GM23338 (cell line): ENCODE measurements at regions not wholly inside any gene's neighbourhood (a gene's known extent, or its start where the extent isn't known, plus 50 kb on each side); places are given as distances from the start of the nearest gene placed in this dataset.

Source experiments
- ATAC-seq: fragments of 200-7000 bp; cut with Tn5 transposase; 3 replicates; pipeline ENCODE4 v1.9.1; 2020
- DNase-seq: peaks from one replicate; pipeline ENCODE4 v3.0.0-alpha.2; 2015; ENCODE audit warnings: low spot score
- H2AFZ ChIP-seq: fragments of 200-600 bp; sonication (generic); 2 replicates; pipeline ENCODE4 v1.8.0; 2016; ENCODE audit warnings: antibody characterized with exemption, mild to moderate bottlenecking, moderate library complexity
- H3F3A ChIP-seq: fragments of 200-600 bp; sonication (generic); replicated peaks from 2 replicates; pipeline ENCODE4 v1.8.0; 2017; ENCODE audit warnings: antibody characterized with exemption, mixed run types, low read depth
- H3K27ac ChIP-seq: fragments of 200-600 bp; sonication (generic); 2 replicates; pipeline ENCODE4 v1.6.1; 2016; ENCODE audit warnings: low read depth
- H3K27me3 ChIP-seq: fragments of 200-600 bp; sonication (generic); 2 replicates; pipeline ENCODE4 v1.8.0; 2016; ENCODE audit warnings: mild to moderate bottlenecking, mixed run types, moderate library complexity; ENCODE audit not compliant: insufficient read depth
- H3K36me3 ChIP-seq: fragments of 200-600 bp; sonication (generic); 2 replicates; pipeline ENCODE4 v1.8.0; 2016; ENCODE audit warnings: mild to moderate bottlenecking; ENCODE audit not compliant: insufficient read depth
- H3K4me1 ChIP-seq: fragments of 200-600 bp; sonication (generic); 2 replicates; pipeline ENCODE4 v1.8.0; 2016; ENCODE audit warnings: mild to moderate bottlenecking, moderate library complexity; ENCODE audit not compliant: insufficient read depth
- H3K4me2 ChIP-seq: fragments of 200-600 bp; sonication (generic); 2 replicates; pipeline ENCODE4 v1.7.1; 2017; ENCODE audit warnings: mixed run types
- H3K4me3 ChIP-seq: fragments of 200-600 bp; sonication (generic); 2 replicates; pipeline ENCODE4 v1.6.1; 2016; ENCODE audit warnings: mixed run types
- H3K79me2 ChIP-seq: fragments of 200-600 bp; sonication (generic); replicated peaks from 2 replicates; pipeline ENCODE4 v1.8.0; 2017; ENCODE audit warnings: mild to moderate bottlenecking; ENCODE audit not compliant: insufficient read depth
- H3K9me2 ChIP-seq: fragments of 200-600 bp; sonication (generic); 2 replicates; pipeline ENCODE4 v1.8.0; 2017; ENCODE audit not compliant: insufficient read depth
- H4K20me1 ChIP-seq: fragments of 200-600 bp; sonication (generic); replicated peaks from 2 replicates; pipeline ENCODE4 v1.8.0; 2017; ENCODE audit warnings: mild to moderate bottlenecking; ENCODE audit not compliant: insufficient read depth
- H3K27ac Mint-ChIP-seq: 2 replicates; pipeline ENCODE4 v1.8.0; 2020; ENCODE audit warnings: inconsistent platforms, mild to moderate bottlenecking, moderate library complexity, mixed read lengths
- H3K27me3 Mint-ChIP-seq: 3 replicates; pipeline ENCODE4 v1.8.0; 2022; ENCODE audit warnings: low read depth, mild to moderate bottlenecking, moderate library complexity, mixed read lengths, inconsistent platforms; ENCODE audit not compliant: insufficient read depth, poor library complexity
- H3K36me3 Mint-ChIP-seq: 3 replicates; pipeline ENCODE4 v1.8.0; 2021; ENCODE audit warnings: low read depth, mild to moderate bottlenecking, inconsistent platforms, moderate library complexity, mixed read lengths
- H3K4me1 Mint-ChIP-seq: 3 replicates; pipeline ENCODE4 v1.8.0; 2020; ENCODE audit warnings: mild to moderate bottlenecking, inconsistent platforms, mixed read lengths
- H3K4me3 Mint-ChIP-seq: 3 replicates; pipeline ENCODE4 v1.8.0; 2021; ENCODE audit warnings: moderate library complexity, mild to moderate bottlenecking, inconsistent platforms, mixed read lengths
- H3K9me3 Mint-ChIP-seq: 3 replicates; pipeline ENCODE4 v1.8.0; 2020; ENCODE audit warnings: moderate library complexity, mild to moderate bottlenecking, inconsistent platforms, mixed read lengths
- CREB1 ChIP-seq: fragments of 250-450 bp; sonication (Bioruptor Pico); IDR thresholded peaks from 2 replicates; pipeline ENCODE4 v1.5.0; 2020; ENCODE audit warnings: low read depth, mild to moderate bottlenecking, moderate library complexity
- EZH2 ChIP-seq: fragments of 200-600 bp; sonication (generic); IDR thresholded peaks from one replicate; pipeline ENCODE4 v1.8.0; 2017; ENCODE audit warnings: antibody characterized with exemption, mild to moderate bottlenecking, low read depth; ENCODE audit not compliant: unreplicated experiment
- EZH2phosphoT487 ChIP-seq: fragments of 200-600 bp; sonication (generic); IDR thresholded peaks from one replicate; pipeline ENCODE4 v1.8.1; 2018; ENCODE audit warnings: antibody characterized with exemption; ENCODE audit not compliant: unreplicated experiment
- NANOG ChIP-seq: IDR thresholded peaks from 2 replicates; pipeline ENCODE4 v1.6.1; 2016; ENCODE audit warnings: antibody characterized with exemption, borderline replicate concordance
- POLR2AphosphoS5 ChIP-seq: IDR thresholded peaks from 2 replicates; pipeline ENCODE4 v1.6.1; 2016; ENCODE audit warnings: antibody characterized with exemption, low read depth
- ZNF114 ChIP-seq: fragments of 250-450 bp; sonication (Bioruptor Pico); IDR thresholded peaks from 2 replicates; pipeline ENCODE4 v1.5.0; 2020; ENCODE audit warnings: mild to moderate bottlenecking, moderate library complexity
- ZNF331 ChIP-seq: fragments of 250-450 bp; sonication (Bioruptor Pico); IDR thresholded peaks from 2 replicates; pipeline ENCODE4 v1.5.0; 2020; ENCODE audit warnings: low read depth, mild to moderate bottlenecking, moderate library complexity
- ZNF462 ChIP-seq: fragments of 250-450 bp; sonication (Bioruptor Pico); IDR thresholded peaks from 2 replicates; pipeline ENCODE4 v1.5.0; 2020; ENCODE audit warnings: mild to moderate bottlenecking, moderate library complexity

- Histone ChIP-seq H3K4me2 (peak overlapping the region; percentile 29; the same call in 1 of the 2 replicates), H3K4me3 (no peak overlapping the region), H3K4me1 (peaks cover 32% of the 10 kb centered on the region), H3K79me2 (no peaks in the 10 kb centered on the region), H3K36me3 (no peaks in the 10 kb centered on the region), H3K27me3 (no peaks in the 10 kb centered on the region), H2AFZ (no peak overlapping the region), H4K20me1 (no peaks in the 10 kb centered on the region), H3K27ac (peak overlapping the region; percentile 29; the same call in 1 of the 2 replicates), H3K9me2 (no peaks in the 10 kb centered on the region), H3F3A (no peaks in the 10 kb centered on the region)
- H3K27me3 Mint-ChIP-seq = peaks cover 5% of the 10 kb centered on the region
- no peak for TF ChIP-seq EZH2
- TF ChIP-seq CREB1 (CRISPR knock-in tag) = 0 out of 2 replicates have a peak, but pooled peaks have one; percentile 22
- no peak for TF ChIP-seq ZNF331 (CRISPR knock-in tag)
- TF ChIP-seq ZNF462 (CRISPR knock-in tag) = peak; percentile 90; the same call in 1 of the 2 replicates
- ATAC-seq = peak; percentile 68
- peak overlapping the region; percentile 74; the same call in 1 of the 2 replicates for H3K27ac Mint-ChIP-seq
- DNase-seq = peak; percentile 28
- H3K36me3 Mint-ChIP-seq = peaks cover 24% of the 10 kb centered on the region
- H3K9me3 Mint-ChIP-seq = peaks cover 28% of the 10 kb centered on the region
- H3K4me3 Mint-ChIP-seq = no peak overlapping the region
- H3K4me1 Mint-ChIP-seq = peaks cover 25% of the 10 kb centered on the region
Observed at GRCh38 chr13:56396318-56396717, 744.4 kb upstream of the PRR20A start.

- Histone ChIP-seq H3K27ac (no peak overlapping the region), H3K27me3 (no peaks in the 10 kb centered on the region), H3K9me2 (no peaks in the 10 kb centered on the region), H3K4me2 (no peak overlapping the region), H2AFZ (no peak overlapping the region), H4K20me1 (no peaks in the 10 kb centered on the region), H3F3A (no peaks in the 10 kb centered on the region), H3K4me3 (no peak overlapping the region), H3K79me2 (no peaks in the 10 kb centered on the region), H3K36me3 (no peaks in the 10 kb centered on the region), H3K4me1 (peaks cover 10% of the 10 kb centered on the region; the same call in 1 of the 2 replicates)
- H3K4me3 Mint-ChIP-seq = no peak overlapping the region
- no peak overlapping the region for H3K27ac Mint-ChIP-seq
- no peak; the same call in 2 of the 3 replicates for ATAC-seq
- H3K27me3 Mint-ChIP-seq = peaks cover 6% of the 10 kb centered on the region
- H3K4me1 Mint-ChIP-seq = peaks cover 7% of the 10 kb centered on the region; the same call in 2 of the 3 replicates
- no peak for DNase-seq
- no peaks in the 10 kb centered on the region for H3K36me3 Mint-ChIP-seq
- H3K9me3 Mint-ChIP-seq = no peaks in the 10 kb centered on the region; the same call in 2 of the 3 replicates
- TF ChIP-seq EZH2phosphoT487 = no peak
- TF ChIP-seq ZNF114 = no peak
- TF ChIP-seq EZH2 = no peak
- no peak for TF ChIP-seq ZNF331 (CRISPR knock-in tag)
- no peak for TF ChIP-seq NANOG
- no peak for TF ChIP-seq POLR2AphosphoS5
Observed at GRCh38 chr13:56400774-56401173, 739.9 kb upstream of the PRR20A start.
